HG03442 (cell line): ENCODE measurements at regions not wholly inside any gene's neighbourhood (a gene's known extent, or its start where the extent isn't known, plus 50 kb on each side); places are given as distances from the start of the nearest gene placed in this dataset.
"Not testable (repeated sequence)": the region's sequence is repeated elsewhere in the genome, so short reads cannot be mapped to it uniquely, and the experiment has no call there.

Experiments used
- ATAC-seq: cut with Tn5 transposase; IDR thresholded peaks from one replicate; pipeline ENCODE4 v1.9.1; 2021; ENCODE audit warnings: mild to moderate bottlenecking, moderate library complexity; ENCODE audit not compliant: unreplicated experiment

- ATAC-seq, result no peak
Observed at GRCh38 chr12:127500512-127501035, 766.4 kb upstream of the TMEM132C start.

DNA sequence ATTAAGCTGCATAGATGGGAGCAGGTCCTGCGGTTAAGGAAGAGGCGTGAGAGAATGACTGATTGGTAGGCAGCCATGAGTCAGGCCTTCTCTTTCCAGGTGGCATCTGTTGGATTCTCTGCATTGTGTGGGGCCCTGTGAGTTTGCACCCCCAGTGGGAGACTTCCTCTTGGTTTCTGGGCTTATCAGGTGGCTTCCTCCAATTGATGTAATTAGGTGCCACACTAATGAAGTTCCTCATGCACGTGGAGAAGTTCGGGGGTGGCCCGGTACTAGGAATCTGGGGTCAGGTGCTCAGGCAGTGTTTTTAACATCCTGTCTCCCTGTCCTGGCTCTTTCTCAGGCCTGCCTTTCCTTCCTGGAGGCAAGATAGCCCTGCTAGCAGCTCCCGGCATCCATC is 765.1 kb upstream of the TMEM132C start:
- ATAC-seq, result no peak

DNA sequence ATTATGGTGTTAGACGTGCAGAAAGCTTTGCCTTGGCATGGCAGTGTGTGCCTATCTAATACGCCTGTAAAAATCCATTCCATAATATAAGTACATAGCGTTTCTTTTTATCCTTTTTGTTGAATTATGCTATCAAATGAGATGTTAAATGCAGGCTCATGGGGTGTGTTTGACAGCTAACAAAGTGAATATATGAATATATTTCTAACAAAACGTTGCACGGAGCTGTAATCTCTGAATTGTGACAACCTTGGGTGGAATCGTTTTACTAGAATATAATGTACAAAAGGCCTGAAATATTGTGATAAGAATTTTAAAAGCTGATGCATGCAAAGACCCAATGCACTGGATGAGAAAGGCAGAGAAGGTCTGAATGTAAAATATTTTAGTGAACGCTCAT is 763.7 kb upstream of the TMEM132C start:
- no peak for ATAC-seq

GRCh38 chr12:127503996-127504395 is 763.0 kb upstream of the TMEM132C start:
- not testable (repeated sequence) for ATAC-seq

DNA sequence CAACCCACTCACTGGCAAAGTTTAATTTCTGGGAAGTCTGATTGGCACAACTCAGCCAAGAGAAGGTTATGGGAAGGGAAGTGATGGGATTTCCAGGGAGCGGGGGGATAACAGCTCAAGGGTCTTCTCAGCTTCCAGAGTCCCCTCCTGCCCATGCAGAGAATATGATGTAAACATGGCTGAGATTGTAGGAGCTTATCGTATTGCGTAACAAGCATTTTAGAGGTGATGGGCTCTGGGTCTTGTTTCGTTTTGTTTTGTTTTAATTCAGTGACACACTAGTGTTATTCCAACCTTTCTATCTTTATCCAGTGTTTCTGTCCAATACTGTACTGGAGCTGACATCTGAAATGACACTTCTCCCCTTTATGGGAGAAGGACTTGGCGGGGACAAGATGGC is 762.1 kb upstream of the TMEM132C start:
- no peak for ATAC-seq

DNA sequence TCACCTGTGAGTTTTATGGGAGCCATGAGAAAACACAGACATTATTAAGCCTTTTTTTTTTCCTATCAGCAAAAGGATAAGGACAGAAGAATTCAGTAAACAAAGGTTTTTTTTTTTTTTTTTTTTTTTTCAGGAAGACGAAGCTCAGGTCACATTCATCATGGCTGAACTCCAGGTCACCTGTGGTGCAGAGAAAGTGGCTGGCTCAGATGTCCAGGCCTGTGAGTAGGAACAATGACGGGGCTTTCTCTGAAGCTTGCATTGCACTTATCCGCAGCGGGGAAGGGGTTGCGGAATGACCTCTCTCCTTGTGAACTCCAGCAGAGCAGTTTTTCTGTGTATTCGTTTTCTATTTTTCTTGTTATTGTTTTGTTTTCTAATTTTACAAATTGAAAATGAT is 759.6 kb upstream of the TMEM132C start:
- ATAC-seq, result no peak

DNA sequence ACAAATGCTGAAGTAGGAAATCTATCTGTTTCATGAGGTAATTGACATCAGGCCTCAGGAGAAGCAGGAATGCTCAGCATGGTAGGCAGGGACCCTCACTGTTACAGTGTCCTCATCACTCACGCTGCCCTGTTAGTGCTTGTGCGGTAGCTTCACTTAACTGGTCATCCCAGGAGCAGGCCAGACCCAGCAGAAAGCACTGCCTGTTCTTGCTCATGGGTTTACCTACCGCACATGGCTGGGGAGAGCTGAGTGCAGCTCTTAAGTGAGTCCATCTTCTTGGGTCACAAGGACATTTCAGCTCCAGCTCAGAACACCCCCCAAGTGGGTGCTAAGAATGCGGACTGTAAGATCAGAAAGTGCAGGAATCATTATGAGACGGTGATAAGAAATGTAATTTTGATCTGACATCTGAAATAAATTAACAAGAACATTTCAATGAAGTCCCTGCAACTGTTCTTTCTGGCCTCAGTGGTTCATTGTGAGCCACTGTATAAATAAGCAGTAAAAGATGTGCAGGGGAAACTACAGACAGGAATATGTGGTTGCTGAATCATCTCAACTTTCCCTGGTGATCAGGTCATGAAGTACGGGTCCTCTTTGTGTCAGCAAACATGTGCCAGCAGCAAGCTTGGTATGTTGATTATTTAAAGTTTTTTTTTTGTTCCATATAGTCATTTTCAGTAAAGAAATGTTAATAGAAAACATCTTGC is 757.7 kb upstream of the TMEM132C start:
- ATAC-seq, result no peak

DNA sequence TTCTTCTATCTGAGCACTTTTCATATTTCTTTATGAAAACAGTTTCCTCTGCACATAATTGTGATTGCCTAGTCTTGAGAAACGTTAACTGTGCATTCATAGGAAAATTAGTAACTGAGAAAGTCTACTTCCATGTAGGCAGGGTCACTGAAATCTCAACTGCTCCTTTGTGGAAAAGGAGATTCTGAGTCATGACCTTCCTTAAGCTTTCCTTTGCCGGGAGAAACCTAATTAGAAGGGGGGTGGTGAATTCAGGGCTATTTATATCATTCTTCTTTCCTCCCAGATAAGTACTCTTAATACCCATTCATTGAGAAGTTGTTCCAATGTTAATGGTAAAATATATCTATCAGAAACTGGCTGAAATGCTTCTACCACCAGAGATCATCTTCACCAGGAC is 751.0 kb upstream of the TMEM132C start:
- no peak for ATAC-seq

DNA sequence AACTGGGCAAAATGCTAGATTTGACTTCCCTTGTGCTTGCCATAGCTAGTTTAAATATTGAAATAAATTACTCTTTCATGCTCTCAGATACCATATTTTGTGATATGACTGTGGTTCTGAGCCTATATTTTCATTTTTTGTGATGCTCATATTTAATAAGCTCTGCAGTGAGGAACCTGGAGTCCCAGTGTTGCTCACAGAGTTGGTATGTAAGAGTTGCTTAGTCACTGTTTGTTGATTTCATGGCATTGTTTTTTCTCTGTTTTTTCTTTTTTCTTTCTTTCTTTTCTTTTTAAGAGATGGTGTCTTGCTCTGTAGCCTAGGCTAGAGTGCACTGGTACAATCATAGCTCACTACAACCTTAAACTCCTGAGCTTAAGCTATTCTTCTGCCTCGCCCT is 750.5 kb upstream of the TMEM132C start:
- no peak for ATAC-seq

- no peak for ATAC-seq
Observed at GRCh38 chr12:127519779-127520178, 747.2 kb upstream of the TMEM132C start.

DNA sequence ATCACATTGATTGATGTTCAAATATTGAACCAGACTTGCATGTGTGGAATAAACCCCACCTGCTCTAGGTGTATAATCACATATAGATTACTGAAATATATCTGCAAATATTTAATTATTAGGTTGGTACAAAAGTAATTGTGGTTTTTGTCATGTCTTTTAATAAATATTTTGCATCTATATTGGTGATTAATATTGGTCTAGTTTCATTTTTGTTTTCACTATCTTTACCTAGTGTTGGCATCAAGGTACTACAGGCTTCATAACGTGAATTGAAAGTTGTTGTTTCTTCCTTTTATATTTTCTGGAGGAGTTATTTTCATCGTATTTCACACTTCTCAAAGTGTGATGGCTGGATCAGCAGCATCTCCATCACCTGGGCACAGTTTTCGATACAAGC is 740.0 kb upstream of the TMEM132C start:
- no peak for ATAC-seq

DNA sequence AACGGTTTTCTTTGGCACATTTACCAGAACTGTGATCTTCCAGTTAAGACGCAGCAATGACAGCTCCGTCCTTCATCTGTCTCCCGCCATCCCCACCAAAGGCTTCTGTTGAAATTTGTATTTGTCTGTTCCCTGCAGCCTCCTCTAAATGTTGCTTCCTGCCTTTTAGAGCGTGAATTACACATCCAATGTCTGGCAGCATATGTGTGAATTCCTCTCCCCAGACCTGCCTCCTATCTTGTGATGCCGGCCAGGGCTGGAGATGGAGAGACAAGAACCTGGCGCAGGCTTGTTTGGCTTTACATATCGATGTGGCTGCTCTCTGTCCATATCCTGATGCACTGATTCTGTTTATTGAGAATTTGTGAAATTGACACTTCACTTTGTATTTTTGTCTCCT is 738.4 kb upstream of the TMEM132C start:
- no peak for ATAC-seq

DNA sequence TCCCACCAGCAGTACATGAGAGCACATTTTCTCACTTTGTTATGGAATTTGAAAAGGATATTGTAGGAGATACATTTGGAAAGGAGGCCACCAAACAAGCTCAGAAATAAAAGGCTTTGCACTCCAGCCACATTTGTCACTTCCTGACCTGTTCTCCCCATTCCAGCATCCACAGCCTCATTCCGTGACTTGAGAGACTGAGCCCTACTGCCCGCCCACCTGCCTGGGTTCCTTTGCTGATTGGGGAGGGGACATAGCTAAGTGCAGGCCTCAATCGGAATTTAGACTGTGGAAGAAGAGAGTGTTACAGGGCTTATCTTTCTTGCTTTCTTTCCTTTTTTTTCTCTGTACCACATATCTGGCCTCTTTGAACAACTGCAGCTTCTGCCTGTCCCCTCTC is 735.4 kb upstream of the TMEM132C start:
- ATAC-seq, result no peak

GRCh38 chr12:127533353-127533752 is 733.6 kb upstream of the TMEM132C start:
- ATAC-seq, result no peak

- ATAC-seq, result no peak
Observed at GRCh38 chr12:127536833-127537428, 730.0 kb upstream of the TMEM132C start.

DNA sequence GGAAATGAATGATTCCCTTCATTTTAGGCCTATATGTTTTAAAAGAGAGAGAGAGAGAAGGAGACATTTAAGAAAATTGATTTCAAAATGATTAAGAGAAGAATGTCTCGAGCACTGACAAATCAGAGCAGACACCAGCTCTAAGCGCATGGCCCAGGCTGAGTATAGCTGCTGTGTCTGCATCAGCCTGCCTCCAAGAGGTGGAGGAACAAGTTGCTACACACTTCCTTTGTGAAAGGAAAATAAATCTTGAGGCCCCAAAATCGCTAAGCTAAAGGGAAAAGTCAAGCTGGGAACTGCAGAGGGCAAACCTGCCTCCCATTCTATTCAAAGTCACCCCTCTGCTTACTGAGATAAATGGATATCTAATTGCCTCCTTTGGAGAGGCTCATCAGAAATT is 728.7 kb upstream of the TMEM132C start:
- no peak for ATAC-seq

DNA sequence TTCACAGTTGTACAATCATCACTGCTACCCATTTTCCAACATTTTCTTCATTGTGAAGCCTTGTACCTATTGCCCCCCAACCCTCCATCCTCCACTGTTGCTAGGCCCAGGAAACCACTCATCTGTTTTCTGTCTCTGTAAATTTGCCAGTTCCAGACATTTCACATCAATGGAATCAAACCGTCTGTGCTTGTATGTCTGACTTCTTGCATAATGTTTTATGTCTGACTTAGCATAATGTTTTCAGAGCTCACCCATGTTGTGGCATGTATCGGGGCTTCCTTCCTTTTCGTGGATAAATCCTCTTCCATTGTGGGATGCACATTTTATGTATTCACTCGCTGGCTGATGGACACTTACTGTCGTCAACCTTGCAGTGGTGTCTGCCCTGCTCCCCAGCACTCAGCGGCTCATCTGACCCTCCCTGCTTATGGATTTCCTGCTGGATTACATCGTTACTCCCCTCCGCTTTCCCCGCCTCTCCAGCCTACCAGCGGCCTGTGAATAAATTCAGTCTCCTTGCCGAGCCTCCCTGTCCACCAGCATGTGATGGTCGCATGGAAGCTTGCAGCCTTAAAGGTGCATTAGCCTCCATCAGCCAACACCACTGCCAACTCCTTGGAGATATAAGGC is 727.6 kb upstream of the TMEM132C start:
- ATAC-seq, result no peak

DNA sequence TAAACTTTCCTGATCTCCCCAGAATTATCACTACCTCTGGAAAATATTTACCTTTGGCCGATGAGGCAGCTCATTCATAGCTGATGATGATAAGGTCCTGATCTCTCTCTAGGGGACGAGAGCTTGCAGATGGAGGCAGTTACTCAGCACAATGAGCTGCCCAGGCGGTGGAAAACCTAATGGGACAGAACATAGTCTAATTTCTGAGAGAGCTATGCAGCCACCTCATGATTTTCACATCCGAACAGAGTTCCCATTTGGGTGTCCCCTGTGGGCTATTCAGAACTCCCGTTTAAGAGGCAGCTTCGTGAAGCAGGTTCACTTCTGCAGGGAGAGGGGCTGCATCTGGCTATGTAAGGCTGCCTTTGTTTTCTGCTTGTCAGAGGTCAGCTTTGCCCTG is 724.6 kb upstream of the TMEM132C start:
- no peak for ATAC-seq

DNA sequence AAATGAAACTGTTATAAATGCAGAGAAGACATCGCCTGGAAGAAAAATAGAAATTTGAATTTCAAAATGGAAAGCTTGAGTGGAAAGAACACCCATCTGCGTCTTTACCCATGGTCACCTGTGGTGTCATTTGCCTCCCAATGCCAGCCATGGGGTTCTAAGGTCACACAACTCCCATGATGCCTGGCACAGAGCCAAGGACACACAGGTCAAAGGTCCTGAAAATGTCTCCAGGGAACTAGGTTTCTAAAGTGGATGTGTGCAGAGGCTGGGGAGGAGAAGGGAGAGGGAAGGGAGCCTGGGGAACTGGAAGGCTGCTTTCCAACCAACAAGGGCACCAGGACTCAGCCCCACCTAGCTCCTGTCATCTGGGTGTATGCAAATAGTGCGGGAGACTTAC is 724.0 kb upstream of the TMEM132C start:
- ATAC-seq, result no peak

GRCh38 chr12:127546721-127547505 is 720.1 kb upstream of the TMEM132C start:
- ATAC-seq, result no peak

DNA sequence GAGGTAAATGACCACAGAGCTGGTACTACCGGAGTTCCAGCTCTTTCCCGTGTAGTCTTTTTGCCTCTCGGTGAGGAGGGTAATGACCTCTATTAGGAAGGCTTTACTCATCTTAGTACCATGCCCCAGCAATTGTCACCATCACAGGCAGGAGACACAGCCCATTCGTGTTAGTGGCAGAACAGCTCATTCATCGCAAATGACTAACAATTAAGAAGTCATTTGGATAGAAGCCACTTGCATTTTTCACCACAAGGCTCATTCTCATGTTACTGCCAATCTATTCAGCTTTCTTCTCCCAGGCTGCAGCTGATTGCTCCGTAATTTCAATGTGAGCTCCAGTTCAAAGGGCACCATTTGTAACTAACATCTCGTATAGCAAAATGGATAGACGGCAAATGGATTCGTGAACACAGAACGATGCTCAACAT is 718.8 kb upstream of the TMEM132C start:
- no peak for ATAC-seq
